ENCODE measurements at regions not wholly inside any gene's neighbourhood (a gene's known extent, or its start where the extent isn't known, plus 50 kb on each side); places are given as distances from the start of the nearest gene placed in this dataset.

DNA sequence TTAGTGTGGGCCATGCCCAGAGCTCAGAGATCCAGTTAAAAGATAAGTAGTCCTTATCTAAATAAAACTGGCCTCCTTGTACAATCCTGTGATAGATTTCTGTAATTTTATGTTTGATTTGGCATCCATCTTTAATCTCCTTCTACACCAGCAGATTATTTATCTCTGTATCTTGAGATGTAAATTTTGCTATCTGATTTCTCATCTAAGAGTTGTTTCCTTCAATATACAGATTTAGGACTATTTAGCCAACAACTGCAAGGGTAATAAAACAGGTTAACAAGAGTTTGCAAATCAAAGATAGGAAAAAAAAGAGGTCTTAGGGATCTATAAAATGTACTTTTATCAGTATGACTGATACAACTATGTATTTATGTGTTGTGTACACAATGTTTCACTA, 68.6 kb upstream of the ABCA12 start:
- H3K27ac ChIP-seq (ENCODE audit: control insufficient read depth, insufficient read depth), result no peak overlapping the region
- H3K9me3 ChIP-seq (replicated peaks; ENCODE audit: control insufficient read depth, insufficient read depth, low read length), result peaks cover 2% of the 10 kb centered on the region; the same call in 1 of the 3 replicates
- intact Hi-C loops (cut with micrococcal nuclease; ENCODE audit: unreplicated experiment) (no loop called here), in situ Hi-C loops (cut with MboI) (no loop called here)
- no peak overlapping the region for H3K4me2 ChIP-seq (ENCODE audit: control insufficient read depth, insufficient read depth)
- no peaks in the 10 kb centered on the region for H4K20me1 ChIP-seq (ENCODE audit: control insufficient read depth, insufficient read depth)
- H3K9ac ChIP-seq (ENCODE audit: control insufficient read depth, insufficient read depth, low read length), result no peak overlapping the region
- FAIRE-seq, result no peak
- no peaks in the 10 kb centered on the region for H3K79me2 ChIP-seq (ENCODE audit: control insufficient read depth, insufficient read depth, low read length)
- no peaks in the 10 kb centered on the region for H3K4me1 ChIP-seq (ENCODE audit: control insufficient read depth, insufficient read depth, low read length)
- SMC1A ChIA-PET (ENCODE audit: uncharacterized antibody, unreplicated experiment), result no interaction called here
- ATAC-seq, result no peak
- RAD21 ChIA-PET (ENCODE audit: unreplicated experiment), result no interaction called here
- no peak for DNase-seq (ENCODE audit: low read depth, low spot score)
- H2AFZ ChIP-seq (ENCODE audit: control insufficient read depth, low read depth, low read length), result no peak overlapping the region
- no peaks in the 10 kb centered on the region for H3K27me3 ChIP-seq (replicated peaks in 1 of 2; ENCODE audit: control insufficient read depth in 2 of 2, insufficient read depth in 2 of 2, low read length in 1 of 2)
- BruUV-seq (replicated peaks), result no TSS peak
- no peak overlapping the region for H3K4me3 ChIP-seq
- CTCF ChIA-PET, result no interaction called here
- POLR2A ChIA-PET, result no interaction called here
- no peaks in the 10 kb centered on the region for H3K36me3 ChIP-seq (ENCODE audit: control insufficient read depth in 2 of 2, insufficient read depth in 2 of 2, low read length in 1 of 2)
- TF ChIP-seq NR2F1 (conservative IDR thresholded peaks at IDR 0.05) (no peak), CUX1 (IDR thresholded peaks at IDR 0.05; ENCODE audit: insufficient replicate concordance, low read depth, low read length) (no peak), CREM (IDR thresholded peaks at IDR 0.05; ENCODE audit: low read depth) (no peak), SRF (IDR thresholded peaks at IDR 0.05; ENCODE audit: low read depth in 2 of 2, low read length in 2 of 2) (no peak), MYC (IDR thresholded peaks at IDR 0.05; ENCODE audit: insufficient read depth, insufficient read length, insufficient replicate concordance, low read length, severe bottlenecking) (no peak), POLR2AphosphoS2 (IDR thresholded peaks at IDR 0.05; ENCODE audit: low read depth, low read length) (no peak), ZNF217 (IDR thresholded peaks at IDR 0.05) (no peak), SMARCA5 (IDR thresholded peaks at IDR 0.05) (no peak), ASH2L (IDR thresholded peaks at IDR 0.05; ENCODE audit: borderline replicate concordance, low read depth) (no peak), DPF2 (IDR thresholded peaks at IDR 0.05) (no peak), RUNX3 (IDR thresholded peaks at IDR 0.05; ENCODE audit: low read length) (no peak)
- TF ChIP-seq, protein P1, sequence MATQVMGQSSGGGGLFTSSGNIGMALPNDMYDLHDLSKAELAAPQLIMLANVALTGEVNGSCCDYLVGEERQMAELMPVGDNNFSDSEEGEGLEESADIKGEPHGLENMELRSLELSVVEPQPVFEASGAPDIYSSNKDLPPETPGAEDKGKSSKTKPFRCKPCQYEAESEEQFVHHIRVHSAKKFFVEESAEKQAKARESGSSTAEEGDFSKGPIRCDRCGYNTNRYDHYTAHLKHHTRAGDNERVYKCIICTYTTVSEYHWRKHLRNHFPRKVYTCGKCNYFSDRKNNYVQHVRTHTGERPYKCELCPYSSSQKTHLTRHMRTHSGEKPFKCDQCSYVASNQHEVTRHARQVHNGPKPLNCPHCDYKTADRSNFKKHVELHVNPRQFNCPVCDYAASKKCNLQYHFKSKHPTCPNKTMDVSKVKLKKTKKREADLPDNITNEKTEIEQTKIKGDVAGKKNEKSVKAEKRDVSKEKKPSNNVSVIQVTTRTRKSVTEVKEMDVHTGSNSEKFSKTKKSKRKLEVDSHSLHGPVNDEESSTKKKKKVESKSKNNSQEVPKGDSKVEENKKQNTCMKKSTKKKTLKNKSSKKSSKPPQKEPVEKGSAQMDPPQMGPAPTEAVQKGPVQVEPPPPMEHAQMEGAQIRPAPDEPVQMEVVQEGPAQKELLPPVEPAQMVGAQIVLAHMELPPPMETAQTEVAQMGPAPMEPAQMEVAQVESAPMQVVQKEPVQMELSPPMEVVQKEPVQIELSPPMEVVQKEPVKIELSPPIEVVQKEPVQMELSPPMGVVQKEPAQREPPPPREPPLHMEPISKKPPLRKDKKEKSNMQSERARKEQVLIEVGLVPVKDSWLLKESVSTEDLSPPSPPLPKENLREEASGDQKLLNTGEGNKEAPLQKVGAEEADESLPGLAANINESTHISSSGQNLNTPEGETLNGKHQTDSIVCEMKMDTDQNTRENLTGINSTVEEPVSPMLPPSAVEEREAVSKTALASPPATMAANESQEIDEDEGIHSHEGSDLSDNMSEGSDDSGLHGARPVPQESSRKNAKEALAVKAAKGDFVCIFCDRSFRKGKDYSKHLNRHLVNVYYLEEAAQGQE (IDR thresholded peaks at IDR 0.05; ENCODE audit: low read depth, low read length), result no peak
- TF ChIP-seq, protein P2, sequence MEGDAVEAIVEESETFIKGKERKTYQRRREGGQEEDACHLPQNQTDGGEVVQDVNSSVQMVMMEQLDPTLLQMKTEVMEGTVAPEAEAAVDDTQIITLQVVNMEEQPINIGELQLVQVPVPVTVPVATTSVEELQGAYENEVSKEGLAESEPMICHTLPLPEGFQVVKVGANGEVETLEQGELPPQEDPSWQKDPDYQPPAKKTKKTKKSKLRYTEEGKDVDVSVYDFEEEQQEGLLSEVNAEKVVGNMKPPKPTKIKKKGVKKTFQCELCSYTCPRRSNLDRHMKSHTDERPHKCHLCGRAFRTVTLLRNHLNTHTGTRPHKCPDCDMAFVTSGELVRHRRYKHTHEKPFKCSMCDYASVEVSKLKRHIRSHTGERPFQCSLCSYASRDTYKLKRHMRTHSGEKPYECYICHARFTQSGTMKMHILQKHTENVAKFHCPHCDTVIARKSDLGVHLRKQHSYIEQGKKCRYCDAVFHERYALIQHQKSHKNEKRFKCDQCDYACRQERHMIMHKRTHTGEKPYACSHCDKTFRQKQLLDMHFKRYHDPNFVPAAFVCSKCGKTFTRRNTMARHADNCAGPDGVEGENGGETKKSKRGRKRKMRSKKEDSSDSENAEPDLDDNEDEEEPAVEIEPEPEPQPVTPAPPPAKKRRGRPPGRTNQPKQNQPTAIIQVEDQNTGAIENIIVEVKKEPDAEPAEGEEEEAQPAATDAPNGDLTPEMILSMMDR (IDR thresholded peaks at IDR 0.05 in 2 of 3, conservative IDR thresholded peaks at IDR 0.05 in 1 of 3; ENCODE audit: control insufficient read depth in 2 of 3, extremely low read depth in 1 of 3, insufficient read depth in 1 of 3, low read depth in 3 of 3, low read length in 3 of 3), result no peak
